LNCAP (cell line): ENCODE measurements at regions not wholly inside any gene's neighbourhood (a gene's known extent, or its start where the extent isn't known, plus 50 kb on each side); places are given as distances from the start of the nearest gene placed in this dataset.

Experiments used
- TF ChIP-seq, protein P1 (sequence below): fragments of 450-650 bp; IDR thresholded peaks from 2 replicates; pipeline ENCODE4 v1.5.1; 2017; ENCODE audit warnings: mild to moderate bottlenecking

DNA sequence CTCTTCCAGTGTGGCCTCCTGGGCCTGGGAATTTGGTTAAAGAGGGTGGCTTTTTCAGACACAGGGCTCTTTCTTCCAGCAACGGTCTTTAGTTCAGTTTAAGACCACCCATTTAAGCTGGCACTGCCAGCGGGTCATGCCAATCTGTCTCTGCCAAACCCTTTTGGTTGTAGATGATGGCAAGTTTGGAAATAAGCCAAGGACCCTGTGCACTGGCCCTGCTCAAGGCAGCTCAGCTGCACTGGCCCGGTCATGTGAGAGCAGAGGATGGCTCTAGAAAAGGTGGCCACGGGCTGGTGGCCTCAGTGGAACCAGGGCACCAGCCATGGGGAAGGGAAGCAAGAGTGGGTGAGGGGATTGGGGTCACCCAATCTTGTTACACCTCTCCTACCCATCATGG lies 294.1 kb downstream of the GLRX3 start:
- TF ChIP-seq, protein P1, sequence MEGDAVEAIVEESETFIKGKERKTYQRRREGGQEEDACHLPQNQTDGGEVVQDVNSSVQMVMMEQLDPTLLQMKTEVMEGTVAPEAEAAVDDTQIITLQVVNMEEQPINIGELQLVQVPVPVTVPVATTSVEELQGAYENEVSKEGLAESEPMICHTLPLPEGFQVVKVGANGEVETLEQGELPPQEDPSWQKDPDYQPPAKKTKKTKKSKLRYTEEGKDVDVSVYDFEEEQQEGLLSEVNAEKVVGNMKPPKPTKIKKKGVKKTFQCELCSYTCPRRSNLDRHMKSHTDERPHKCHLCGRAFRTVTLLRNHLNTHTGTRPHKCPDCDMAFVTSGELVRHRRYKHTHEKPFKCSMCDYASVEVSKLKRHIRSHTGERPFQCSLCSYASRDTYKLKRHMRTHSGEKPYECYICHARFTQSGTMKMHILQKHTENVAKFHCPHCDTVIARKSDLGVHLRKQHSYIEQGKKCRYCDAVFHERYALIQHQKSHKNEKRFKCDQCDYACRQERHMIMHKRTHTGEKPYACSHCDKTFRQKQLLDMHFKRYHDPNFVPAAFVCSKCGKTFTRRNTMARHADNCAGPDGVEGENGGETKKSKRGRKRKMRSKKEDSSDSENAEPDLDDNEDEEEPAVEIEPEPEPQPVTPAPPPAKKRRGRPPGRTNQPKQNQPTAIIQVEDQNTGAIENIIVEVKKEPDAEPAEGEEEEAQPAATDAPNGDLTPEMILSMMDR, result no peak

DNA sequence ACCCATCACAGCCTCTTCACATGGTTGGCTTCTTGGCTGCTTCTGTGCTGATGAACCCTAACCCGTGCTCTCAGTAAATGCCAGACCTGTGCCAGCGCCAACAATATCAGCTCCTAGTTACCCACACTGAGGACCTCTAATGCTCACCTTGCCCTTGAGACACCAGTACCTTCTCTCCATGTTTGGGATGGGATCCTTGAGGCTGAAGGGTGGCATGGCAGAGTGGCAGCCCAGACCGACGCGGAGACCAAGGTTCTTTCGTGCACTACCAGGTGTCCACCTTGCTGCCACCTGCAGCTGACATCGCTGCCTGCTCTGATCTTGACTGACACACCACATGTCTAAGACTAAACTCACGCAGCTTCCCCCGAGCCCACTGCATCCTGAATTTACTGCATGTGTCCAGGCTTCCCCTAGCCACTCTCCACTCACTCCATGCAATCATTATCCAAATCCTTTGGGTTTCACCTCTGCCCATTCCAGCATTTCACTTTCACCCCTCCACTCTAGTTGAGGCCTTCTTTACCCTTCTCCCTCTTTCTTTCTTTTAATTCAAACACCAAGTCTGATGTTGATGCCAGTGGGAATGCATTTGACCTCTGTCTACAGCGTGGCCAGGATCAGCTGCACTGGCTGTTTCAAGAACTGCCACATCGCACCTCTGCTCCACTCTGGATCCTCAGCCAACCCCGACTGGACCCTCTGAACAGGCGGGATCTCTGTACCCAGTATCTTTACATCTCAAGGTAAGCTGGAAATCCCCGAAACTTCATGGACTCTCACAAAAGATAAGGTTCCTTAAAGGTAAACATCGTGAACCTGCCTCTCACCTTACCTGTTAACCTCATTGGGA lies 294.9 kb downstream of the GLRX3 start:
- TF ChIP-seq, protein P1, result no peak

DNA sequence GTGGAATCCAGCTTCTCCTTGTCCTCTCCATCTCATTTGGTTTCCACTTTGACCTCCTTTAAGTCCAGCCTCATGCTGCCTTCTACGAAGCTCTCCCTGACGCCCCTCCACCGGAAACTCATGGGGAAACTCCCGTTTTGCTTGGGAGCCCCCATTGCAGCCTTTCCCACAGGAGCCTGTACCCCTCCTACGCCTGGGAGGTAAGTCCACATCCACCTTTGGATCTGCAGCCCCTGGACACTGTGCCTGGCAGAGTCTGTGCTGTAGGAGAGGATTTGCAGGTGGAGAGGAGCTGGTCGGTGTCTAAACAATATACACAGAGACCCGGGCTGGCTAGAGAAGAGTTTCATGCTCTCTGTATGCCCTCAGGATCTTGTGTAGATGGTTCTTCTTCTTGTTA lies 296.1 kb downstream of the GLRX3 start:
- TF ChIP-seq, protein P1, result no peak

DNA sequence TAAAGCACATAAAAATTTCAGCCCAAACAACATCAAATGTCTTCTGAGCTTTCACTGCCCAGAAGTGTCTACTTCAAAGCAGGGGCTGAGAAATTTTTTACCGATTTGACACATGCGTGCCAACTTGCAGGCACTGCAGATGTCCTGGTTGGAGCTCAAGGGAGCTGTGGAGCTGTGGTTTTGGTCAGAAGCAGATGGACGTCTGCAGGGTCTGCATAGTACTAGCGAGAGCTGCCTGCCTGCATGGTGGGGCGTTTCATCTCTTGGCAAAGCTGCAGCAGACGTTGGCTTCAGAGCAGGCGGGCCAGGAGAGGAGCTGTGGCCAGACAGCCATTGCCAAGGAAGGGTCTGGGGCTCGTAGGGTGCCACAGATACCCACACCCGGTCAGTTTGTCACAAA lies 296.7 kb downstream of the GLRX3 start:
- TF ChIP-seq, protein P1, result no peak

DNA sequence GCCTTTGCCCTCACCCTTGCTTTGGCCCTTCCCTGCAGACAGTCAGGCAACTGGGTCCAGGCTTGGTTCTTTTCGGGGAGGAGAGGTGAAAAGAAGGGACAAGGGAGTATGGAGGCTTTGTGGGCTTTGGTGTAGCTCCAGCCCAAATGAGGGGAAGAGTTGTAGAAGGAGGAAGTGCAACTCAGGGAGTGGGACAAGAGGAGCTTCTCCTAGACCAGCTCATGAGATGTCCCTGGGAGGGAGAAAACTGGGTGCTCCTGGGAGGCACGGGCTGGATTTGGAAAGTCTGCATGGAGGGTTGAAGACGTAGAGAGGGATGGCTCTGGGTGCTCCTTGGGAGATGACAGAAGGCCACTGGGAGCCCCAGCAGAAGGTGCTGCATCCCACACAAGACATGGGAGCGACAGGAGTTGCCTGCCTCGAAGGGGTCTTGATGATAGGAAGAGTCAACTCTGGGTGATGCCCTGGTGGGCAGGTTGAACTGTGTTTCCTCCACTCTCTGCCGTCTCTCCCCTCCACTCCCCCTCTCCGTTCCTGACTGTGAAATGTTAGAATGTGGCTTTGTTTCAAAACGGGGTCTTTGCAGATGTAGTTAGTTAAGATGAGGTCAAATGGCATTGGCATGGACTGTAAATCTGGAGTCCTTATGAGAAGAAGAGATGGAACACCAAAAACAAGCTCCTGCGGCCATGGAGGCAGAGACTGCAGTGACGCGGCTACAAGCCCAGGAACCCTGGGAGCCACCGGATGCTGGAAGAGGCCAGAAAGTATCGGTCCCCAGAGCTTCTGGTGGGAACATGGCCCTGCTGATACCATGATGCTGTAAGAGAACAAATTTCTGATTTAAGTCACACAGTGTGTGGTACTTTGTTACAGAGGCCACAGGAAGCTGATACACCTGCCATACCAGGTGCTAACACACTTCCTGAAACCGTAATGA lies 298.5 kb downstream of the GLRX3 start:
- TF ChIP-seq, protein P1, result no peak

DNA sequence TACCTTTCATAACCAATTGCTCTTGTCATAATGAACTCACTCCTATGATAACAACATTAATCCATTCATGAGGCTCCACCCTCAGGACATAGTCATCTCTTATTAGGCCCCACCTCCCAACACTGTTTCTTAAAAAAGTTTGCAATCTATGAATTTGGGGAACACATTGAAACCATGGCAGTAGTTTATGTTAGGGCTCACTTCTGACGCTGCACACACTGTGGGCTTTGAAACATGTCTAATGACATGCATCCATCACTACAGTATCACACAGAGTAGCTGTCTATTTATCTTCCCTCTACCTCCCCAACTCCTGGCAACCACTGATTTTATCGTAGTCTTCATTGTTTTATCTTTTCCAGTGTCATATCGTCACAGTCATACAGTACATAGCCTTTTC lies 299.8 kb downstream of the GLRX3 start:
- TF ChIP-seq, protein P1, result no peak

DNA sequence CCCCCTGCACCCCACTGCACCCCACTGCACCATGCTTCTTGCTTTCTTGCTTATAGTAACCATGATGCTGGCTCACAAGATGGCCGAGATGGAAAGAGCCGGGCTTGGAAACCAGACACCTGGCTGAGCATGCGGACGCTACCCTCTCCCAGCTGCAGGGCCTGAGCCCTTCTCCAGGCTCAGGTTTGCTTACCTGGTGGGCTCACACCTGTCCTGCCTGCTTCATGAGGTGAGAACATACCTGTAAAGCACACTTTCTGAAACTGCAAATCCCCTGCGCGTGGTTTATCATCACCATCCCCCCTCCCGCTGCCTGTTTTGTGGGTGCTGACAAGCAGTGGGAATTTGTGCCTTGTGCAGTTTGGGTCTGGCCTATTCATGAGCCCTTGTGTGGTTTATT lies 302.7 kb downstream of the GLRX3 start:
- TF ChIP-seq, protein P1, result no peak
